DOHH2 (cell line): ENCODE measurements at regions not wholly inside any gene's neighbourhood (a gene's known extent, or its start where the extent isn't known, plus 50 kb on each side); places are given as distances from the start of the nearest gene placed in this dataset.

Source experiments
- EZH2phosphoT487 ChIP-seq: fragments of 200-600 bp; sonication (generic); IDR thresholded peaks from 2 replicates; pipeline ENCODE4 v1.6.1; 2017; ENCODE audit warnings: borderline replicate concordance, mild to moderate bottlenecking, antibody characterized with exemption, low read length, moderate library complexity, mixed read lengths
- TF ChIP-seq, protein P1 (sequence below): fragments of 200-600 bp; sonication (generic); IDR thresholded peaks from one replicate; pipeline ENCODE4 v1.5.1; 2014; ENCODE audit warnings: antibody characterized with exemption, mild to moderate bottlenecking, low read depth, low read length; ENCODE audit not compliant: poor library complexity, severe bottlenecking

DNA sequence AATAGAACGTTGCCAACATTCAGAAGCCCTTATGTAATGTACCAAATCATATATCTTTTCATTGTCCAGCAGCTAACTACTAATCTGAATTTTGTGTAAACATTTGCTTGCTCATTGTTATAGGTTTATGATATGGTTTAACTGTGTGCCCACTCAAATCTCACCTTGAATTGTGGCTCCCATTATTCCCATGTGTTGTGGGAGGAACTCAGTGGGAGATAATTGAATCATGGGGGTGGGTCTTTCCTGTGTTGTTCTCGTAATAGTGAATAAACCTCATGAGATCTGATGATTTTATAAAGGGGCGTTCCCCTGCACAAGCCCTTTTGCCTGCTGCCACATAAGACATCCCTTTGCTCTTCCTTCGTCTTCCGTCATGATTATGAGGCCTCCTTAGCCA is 91.9 kb upstream of the CLVS2 start:
- TF ChIP-seq, protein P1, sequence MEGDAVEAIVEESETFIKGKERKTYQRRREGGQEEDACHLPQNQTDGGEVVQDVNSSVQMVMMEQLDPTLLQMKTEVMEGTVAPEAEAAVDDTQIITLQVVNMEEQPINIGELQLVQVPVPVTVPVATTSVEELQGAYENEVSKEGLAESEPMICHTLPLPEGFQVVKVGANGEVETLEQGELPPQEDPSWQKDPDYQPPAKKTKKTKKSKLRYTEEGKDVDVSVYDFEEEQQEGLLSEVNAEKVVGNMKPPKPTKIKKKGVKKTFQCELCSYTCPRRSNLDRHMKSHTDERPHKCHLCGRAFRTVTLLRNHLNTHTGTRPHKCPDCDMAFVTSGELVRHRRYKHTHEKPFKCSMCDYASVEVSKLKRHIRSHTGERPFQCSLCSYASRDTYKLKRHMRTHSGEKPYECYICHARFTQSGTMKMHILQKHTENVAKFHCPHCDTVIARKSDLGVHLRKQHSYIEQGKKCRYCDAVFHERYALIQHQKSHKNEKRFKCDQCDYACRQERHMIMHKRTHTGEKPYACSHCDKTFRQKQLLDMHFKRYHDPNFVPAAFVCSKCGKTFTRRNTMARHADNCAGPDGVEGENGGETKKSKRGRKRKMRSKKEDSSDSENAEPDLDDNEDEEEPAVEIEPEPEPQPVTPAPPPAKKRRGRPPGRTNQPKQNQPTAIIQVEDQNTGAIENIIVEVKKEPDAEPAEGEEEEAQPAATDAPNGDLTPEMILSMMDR = no peak
- TF ChIP-seq EZH2phosphoT487 = no peak
